Lung (tissue), 11 donors: ENCODE measurements at regions not wholly inside any gene's neighbourhood (a gene's known extent, or its start where the extent isn't known, plus 50 kb on each side); places are given as distances from the start of the nearest gene placed in this dataset.

ENCODE experiments used
- ATAC-seq: fragments of 200-7000 bp; cut with Tn5 transposase; one replicate; pipeline ENCODE4 v1.9.1; 2020; ENCODE audit warnings: moderate number of reproducible peaks; ENCODE audit not compliant: insufficient read depth, low FRiP score
- DNase-seq, 3 donors: peaks; one replicate each; pipeline ENCODE4 v3.0.0-alpha.2; 2013 to 2017
- H3K27ac ChIP-seq, 2 donors: one replicate each; pipeline ENCODE4 v1.5.1; 2013; ENCODE audit warnings: mild to moderate bottlenecking in 2 of 2, moderate library complexity in 2 of 2, control low read depth in 1 of 2, inconsistent platforms in 1 of 2, low read depth in 1 of 2, low read length in 1 of 2
- H3K27me3 ChIP-seq, 3 donors: one replicate each; pipeline ENCODE4 v1.5.1; 2013; ENCODE audit warnings: low read length in 2 of 3; ENCODE audit not compliant: control insufficient read depth in 3 of 3, insufficient read depth in 3 of 3
- H3K36me3 ChIP-seq, 4 donors: one replicate each; pipeline ENCODE4 v1.5.1; 2013; ENCODE audit warnings: low read length in 4 of 4, mild to moderate bottlenecking in 1 of 4, moderate library complexity in 1 of 4; ENCODE audit not compliant: control insufficient read depth in 4 of 4, insufficient read depth in 4 of 4
- H3K4me1 ChIP-seq, 5 donors: one replicate each; pipeline ENCODE4 v1.5.1; 2013; ENCODE audit warnings: low read length in 5 of 5, mild to moderate bottlenecking in 2 of 5, moderate library complexity in 1 of 5; ENCODE audit not compliant: control insufficient read depth in 5 of 5, insufficient read depth in 5 of 5
- H3K4me3 ChIP-seq: one replicate; pipeline ENCODE4 v1.5.1; 2013; ENCODE audit warnings: mild to moderate bottlenecking, control low read depth, moderate library complexity
- H3K9ac ChIP-seq, 2 donors: one replicate each; pipeline ENCODE4 v1.5.1; 2013; ENCODE audit warnings: low read length in 2 of 2, control low read depth in 1 of 2; ENCODE audit not compliant: insufficient read depth in 1 of 2
- H3K9me3 ChIP-seq, 4 donors: one replicate each; pipeline ENCODE4 v1.5.1; 2013; ENCODE audit warnings: low read length in 3 of 4, mild to moderate bottlenecking in 1 of 4, moderate library complexity in 1 of 4; ENCODE audit not compliant: control insufficient read depth in 4 of 4, insufficient read depth in 3 of 4
- whole genome bisulfite sequencing, 2 donors: extraction: QIAGEN DNeasy Blood & Tissue Kit; methylation state at CpG; one replicate each; pipeline ENCODE4 v1.1.7; 2013; 5-methylcytosine and 5-hydroxymethylcytosine counted together
- TF ChIP-seq, protein P1 (sequence below): IDR thresholded peaks from 2 replicates; pipeline ENCODE4 v1.5.1; 2012; ENCODE audit warnings: mild to moderate bottlenecking; ENCODE audit errors: control extremely low read depth, extremely low read depth
- donor health status: control.
- donor health status: control.
- donor health status: Bipolar disorder and iron deficiency.
- donor health status: healthy.
- donor health status: DM: yes; HTN: yes; CAD: no.

GRCh38 chr15:94028809-94029208 lies 202.6 kb upstream of the MCTP2 start:
- Histone ChIP-seq H3K27ac (no peak overlapping the region), H3K4me3 (no peak overlapping the region), H3K27me3 (no peaks in the 10 kb centered on the region), H3K9me3 (peaks cover 0 to 1% (median 0%) of the 10 kb centered on the region in 4 donors), H3K9ac (no peak overlapping the region), H3K36me3 (no peaks in the 10 kb centered on the region), H3K4me1 (no peaks in the 10 kb centered on the region)
- ATAC-seq (no peak), DNase-seq (no peak)
- TF ChIP-seq, protein P1, sequence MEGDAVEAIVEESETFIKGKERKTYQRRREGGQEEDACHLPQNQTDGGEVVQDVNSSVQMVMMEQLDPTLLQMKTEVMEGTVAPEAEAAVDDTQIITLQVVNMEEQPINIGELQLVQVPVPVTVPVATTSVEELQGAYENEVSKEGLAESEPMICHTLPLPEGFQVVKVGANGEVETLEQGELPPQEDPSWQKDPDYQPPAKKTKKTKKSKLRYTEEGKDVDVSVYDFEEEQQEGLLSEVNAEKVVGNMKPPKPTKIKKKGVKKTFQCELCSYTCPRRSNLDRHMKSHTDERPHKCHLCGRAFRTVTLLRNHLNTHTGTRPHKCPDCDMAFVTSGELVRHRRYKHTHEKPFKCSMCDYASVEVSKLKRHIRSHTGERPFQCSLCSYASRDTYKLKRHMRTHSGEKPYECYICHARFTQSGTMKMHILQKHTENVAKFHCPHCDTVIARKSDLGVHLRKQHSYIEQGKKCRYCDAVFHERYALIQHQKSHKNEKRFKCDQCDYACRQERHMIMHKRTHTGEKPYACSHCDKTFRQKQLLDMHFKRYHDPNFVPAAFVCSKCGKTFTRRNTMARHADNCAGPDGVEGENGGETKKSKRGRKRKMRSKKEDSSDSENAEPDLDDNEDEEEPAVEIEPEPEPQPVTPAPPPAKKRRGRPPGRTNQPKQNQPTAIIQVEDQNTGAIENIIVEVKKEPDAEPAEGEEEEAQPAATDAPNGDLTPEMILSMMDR, result no peak
- WGBS, 2 donors, result 92 to 98% methylated on average over 6 of the region's 6 CpGs

GRCh38 chr15:94028121-94028520 lies 203.2 kb upstream of the MCTP2 start:
- H3K27me3 ChIP-seq, result no peaks in the 10 kb centered on the region
- no peak for DNase-seq
- 73 to 77% methylated on average over 3 of the region's 3 CpGs for WGBS, 2 donors
- ATAC-seq, result no peak
- H3K4me3 ChIP-seq, result no peak overlapping the region
- H3K9ac ChIP-seq, result no peak overlapping the region
- TF ChIP-seq, protein P1, result no peak
- peaks cover 0 to 1% (median 0%) of the 10 kb centered on the region in 4 donors for H3K9me3 ChIP-seq
- H3K27ac ChIP-seq, result no peak overlapping the region
- H3K4me1 ChIP-seq, result no peaks in the 10 kb centered on the region
- H3K36me3 ChIP-seq, result no peaks in the 10 kb centered on the region

DNA sequence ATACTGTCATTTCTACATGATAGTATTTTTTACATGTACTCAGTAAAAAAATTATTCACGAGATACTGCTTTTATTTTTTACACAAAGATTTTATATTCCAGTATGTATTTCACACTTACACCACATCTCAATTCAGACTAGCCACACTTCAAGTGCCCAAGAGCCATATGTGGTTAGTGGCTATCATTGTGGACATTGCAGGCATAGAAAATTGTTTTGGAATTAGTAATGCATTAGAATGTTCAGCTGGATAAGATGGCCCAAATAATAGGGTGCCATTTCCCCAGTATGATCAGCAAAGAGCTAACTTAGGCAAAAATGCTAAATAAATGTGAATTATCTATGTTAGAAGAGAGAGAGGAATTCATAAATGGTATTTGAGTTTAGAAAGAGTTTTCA lies 203.8 kb upstream of the MCTP2 start:
- H3K4me1 ChIP-seq, result no peaks in the 10 kb centered on the region
- H3K27me3 ChIP-seq, result no peaks in the 10 kb centered on the region
- no peak overlapping the region for H3K27ac ChIP-seq
- H3K9ac ChIP-seq, result no peak overlapping the region
- TF ChIP-seq, protein P1, result no peak
- H3K36me3 ChIP-seq, result no peaks in the 10 kb centered on the region
- peaks cover 0 to 1% (median 0%) of the 10 kb centered on the region in 4 donors for H3K9me3 ChIP-seq
- ATAC-seq (no peak), DNase-seq (no peak)
- 77 to 80% methylated on average over 1 of the region's 1 CpG for WGBS, 2 donors
- no peak overlapping the region for H3K4me3 ChIP-seq
